HuH-7 (cell line): ENCODE measurements at regions not wholly inside any gene's neighbourhood (a gene's known extent, or its start where the extent isn't known, plus 50 kb on each side); places are given as distances from the start of the nearest gene placed in this dataset.
A peak's percentile ranks its signal among the peaks of the same experiment; 100 is the strongest.

Source experiments
- DNase-seq: peaks from one replicate; pipeline ENCODE4 v3.0.0; 2011; ENCODE audit warnings: low spot score

- DNase-seq: no peak
Measured at GRCh38 chr5:93884254-93884653, 142.9 kb upstream of the POU5F2 start.

DNA sequence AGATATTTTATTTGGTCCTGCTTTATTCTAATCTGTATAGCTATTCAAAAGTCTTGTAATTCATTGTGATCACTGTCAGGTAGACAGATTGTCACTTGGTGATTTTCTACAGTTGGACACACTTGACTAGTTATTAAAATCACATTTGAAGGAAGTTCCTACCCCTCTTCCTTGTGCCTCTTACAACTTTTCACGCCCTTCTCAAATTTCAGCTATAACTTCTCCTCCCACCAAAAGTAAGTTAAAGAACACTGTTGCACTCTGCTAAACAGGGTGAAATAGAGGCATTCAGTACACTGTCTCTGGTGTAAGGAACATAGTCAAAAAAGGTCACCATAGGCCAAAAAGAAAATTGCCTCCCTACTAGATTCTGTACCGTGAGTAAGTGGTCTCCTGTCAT is 142.1 kb upstream of the POU5F2 start:
- no peak for DNase-seq

DNA sequence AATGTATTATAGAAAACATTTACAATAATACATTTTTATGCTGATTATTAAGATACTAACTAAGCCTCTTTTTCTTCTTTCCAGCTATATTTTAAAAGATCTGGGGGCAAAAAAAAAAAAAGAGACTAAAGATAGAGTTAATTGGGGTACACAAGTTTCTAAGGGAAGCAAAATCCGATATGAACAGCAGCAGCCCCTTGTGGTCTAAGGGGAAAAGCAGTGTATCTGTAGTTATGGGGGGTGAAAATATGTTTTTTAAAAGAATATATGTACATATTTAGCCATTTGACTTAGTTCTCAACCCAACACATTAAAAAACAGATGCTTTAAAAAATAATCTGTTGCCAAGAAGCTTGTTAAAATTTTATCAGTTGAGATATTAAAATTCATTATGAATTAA is 134.3 kb upstream of the POU5F2 start:
- no peak for DNase-seq

DNA sequence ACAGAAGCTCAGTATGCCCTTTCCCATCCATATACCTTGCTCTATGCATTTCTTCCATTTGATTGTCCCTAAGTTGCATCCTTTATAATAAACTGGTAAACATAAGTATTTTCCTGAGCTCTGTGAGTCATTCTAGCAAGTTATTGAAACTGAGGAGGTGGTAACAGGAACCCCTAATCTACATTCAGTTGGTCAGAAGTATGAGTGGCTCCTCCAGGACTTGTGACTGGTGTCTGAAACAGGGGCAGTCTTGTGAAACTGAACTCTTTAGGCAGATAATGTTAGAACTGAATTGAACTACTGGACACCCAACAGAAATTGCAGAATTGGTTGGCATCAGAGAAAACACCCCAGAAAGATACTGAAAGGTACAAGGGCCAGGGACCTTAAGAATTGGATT is 133.1 kb upstream of the POU5F2 start:
- no peak for DNase-seq

- DNase-seq: no peak
Measured at GRCh38 chr5:93874080-93874479, 132.7 kb upstream of the POU5F2 start.

- DNase-seq: no peak
Measured at GRCh38 chr5:93873211-93873736, 131.9 kb upstream of the POU5F2 start.

GRCh38 chr5:93870649-93871048 is 129.2 kb upstream of the POU5F2 start:
- no peak for DNase-seq

GRCh38 chr5:93868851-93869250 is 127.5 kb upstream of the POU5F2 start:
- DNase-seq: no peak

GRCh38 chr5:93850311-93850710 is 108.9 kb upstream of the POU5F2 start:
- DNase-seq: peak; percentile 10

DNA sequence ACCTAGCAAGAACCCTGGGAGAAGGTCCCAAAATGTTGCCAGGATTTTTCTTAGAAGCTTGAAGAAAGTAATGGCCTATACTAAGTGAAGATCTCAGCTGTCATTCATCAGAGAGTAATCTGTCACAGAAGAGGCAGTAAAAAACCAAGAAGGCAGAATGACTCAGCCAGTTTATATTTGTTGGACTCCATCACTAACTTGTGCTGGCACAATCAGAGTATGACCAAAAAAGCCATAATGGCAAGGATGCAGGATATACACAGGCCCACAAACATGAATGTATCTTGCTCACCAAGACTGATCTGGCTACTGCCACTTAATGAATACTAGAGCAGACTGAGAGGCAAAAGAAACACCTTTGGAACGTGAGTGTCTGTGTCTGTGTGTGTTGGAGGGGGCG is 104.0 kb upstream of the POU5F2 start:
- no peak for DNase-seq

DNA sequence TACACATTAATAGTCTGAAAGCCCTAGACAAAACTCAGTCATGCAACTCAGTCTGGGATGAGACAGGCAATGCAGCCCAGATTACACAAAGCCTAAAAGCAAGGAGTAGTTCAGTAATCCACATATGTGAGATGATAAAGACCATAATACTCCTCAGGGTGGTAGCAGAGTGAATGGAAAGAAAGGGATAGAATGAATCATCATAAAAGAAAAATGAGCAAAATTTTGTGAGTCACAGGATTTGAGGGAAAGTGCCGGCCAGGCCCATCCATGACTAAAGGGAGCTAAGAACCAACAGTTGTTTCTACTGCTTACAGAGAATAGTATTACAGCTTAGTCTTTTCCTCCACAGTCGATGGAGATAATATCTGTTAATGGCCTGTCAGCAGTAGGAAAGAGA is 90.0 kb upstream of the POU5F2 start:
- no peak for DNase-seq

GRCh38 chr5:93830893-93831292 is 89.5 kb upstream of the POU5F2 start:
- no peak for DNase-seq

GRCh38 chr5:93829346-93829745 is 87.9 kb upstream of the POU5F2 start:
- DNase-seq: no peak

DNA sequence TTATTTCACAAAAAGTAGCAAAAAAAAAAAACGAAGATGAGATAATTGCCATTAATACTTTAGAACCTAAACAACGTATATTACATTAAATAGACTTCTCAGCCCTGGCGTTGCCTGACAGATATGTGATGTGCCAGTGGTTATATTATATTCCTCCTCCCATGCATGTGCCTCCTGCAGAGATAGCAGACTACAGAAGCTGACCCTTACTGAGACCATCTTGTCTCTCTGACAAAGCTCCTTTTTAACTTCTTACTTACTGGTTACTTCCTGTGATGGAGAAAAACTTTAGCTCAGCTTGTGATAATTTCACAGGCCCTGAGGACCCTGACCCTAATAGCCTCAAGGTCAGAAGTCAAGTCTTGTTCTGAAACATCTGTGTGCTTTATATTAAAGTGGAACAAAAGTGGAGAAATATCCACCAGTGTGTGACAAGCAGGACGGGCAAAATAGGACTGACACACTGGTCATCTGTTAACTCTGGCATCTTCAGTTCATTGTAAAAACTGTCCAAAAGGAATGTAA is 80.6 kb upstream of the POU5F2 start:
- DNase-seq: no peak

- no peak for DNase-seq
Measured at GRCh38 chr5:93819668-93820067, 78.3 kb upstream of the POU5F2 start.

- DNase-seq: no peak
Measured at GRCh38 chr5:93810780-93811179, 69.4 kb upstream of the POU5F2 start.

DNA sequence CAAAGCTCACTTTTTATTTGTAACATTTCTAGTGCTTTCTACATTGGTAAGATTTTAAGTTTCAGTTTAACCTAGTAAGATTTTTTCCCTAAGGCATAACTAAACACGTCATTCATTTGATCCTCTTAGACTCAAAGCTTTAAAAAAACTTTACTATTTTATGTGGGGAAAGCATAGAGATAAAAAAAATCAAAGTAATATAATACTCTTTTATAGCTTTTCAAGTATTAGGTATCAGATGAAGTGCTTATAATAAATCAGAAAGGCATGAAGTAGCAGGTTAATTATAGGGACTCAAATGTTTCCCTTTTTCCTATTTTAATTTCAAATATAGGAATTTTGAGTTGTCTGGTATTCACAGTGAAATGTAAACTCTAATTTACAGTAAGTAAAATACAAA is 68.0 kb upstream of the POU5F2 start:
- DNase-seq: no peak

- DNase-seq: no peak
Measured at GRCh38 chr5:93807846-93808245, 66.4 kb upstream of the POU5F2 start.

DNA sequence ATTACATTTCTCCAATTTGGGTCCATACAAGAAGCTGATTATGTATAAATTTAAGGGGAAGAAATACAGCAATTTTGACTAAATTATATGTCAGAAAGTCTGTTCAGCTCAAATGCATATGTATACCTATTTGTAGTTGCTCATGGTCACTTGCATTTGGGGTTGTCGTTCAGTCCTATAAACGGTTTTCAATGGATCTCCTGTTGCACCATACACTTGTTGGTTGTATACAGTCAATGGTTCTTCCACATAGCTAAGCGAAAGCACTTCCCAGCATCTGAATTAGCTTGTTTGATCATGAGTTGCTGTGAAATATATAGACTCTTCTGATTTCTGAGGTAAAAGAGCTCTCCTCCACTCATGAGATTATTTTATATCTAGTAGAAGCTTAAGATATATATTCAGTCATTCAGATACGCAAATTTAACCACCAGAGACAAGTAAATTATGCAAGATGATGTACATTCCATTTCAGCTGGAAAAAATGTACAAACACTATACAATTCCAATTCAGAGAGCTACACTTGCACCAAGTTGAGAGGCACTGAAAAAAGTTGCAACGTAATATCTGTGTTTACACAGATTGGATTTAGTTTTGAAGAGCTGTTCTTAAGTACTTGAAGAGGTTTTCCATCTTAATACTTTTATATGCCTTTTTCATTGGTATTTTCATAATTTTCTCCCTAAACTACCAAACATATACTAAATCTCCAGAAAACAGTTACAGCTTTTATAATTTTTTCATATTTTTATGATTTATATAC is 64.4 kb upstream of the POU5F2 start:
- DNase-seq: no peak

GRCh38 chr5:93800988-93801811 is 59.8 kb upstream of the POU5F2 start:
- DNase-seq: no peak

- no peak for DNase-seq
Measured at GRCh38 chr5:93794954-93795353, 53.6 kb upstream of the POU5F2 start.

DNA sequence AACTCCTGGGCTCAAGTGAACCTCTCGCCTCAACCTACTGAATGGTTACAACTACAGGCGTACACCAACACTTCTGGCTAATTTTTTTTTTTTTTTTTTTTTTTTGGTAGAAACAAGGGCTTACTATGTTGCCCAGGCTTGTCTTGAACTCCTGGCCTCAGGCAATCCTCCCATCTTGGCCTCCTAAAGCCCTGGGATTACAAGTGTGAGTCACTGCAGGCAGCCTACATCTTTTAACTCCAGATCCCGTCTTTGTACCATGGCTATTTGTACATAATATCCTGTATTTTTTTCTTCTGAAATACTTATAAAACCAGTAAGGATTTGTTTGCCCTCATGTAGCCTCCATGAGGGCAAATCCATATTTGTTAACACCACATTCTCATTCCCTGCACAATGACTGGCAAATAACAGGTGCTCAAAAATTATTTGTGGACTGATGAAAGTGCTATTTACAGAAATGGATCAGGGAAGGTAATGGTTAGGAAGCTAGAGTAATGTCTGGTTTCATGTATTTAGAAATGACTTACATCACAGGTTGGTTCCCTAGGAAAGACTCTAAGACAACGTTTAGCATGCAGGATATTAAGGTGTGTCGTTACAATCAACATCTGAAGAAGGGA is 51.9 kb upstream of the POU5F2 start:
- DNase-seq: no peak
